K562 (cell line): ENCODE measurements at regions not wholly inside any gene's neighbourhood (a gene's known extent, or its start where the extent isn't known, plus 50 kb on each side); places are given as distances from the start of the nearest gene placed in this dataset.

Source experiments
- ARID4B ChIP-seq: sonication (generic); formaldehyde crosslinking; IDR thresholded peaks from 2 replicates; pipeline ENCODE4 v1.8.0; 2022; ENCODE audit warnings: mild to moderate bottlenecking, missing genetic modification reagents
- CTCF ChIP-seq, 3 experiments: IDR thresholded peaks in 2 of 3; conservative IDR thresholded peaks in 1 of 3; 2 replicates each; pipeline ENCODE4 v1.5.1; 2011 to 2012; ENCODE audit warnings: low read length in 3 of 3, mild to moderate bottlenecking in 3 of 3, control low read depth in 2 of 3, improper control_type of control experiment in 1 of 3, inconsistent platforms in 1 of 3, low read depth in 1 of 3, mixed read lengths in 1 of 3, moderate library complexity in 1 of 3; ENCODE audit not compliant: insufficient read depth in 2 of 3
- EZH2 ChIP-seq: IDR thresholded peaks from 2 replicates; pipeline ENCODE4 v1.6.1; 2012; ENCODE audit warnings: low read depth, mild to moderate bottlenecking, inconsistent platforms, low read length, borderline replicate concordance
- HBP1 ChIP-seq: fragments of 450-650 bp; formaldehyde crosslinking; IDR thresholded peaks from 2 replicates; pipeline ENCODE4 v1.4.0; 2022; ENCODE audit warnings: missing genetic modification characterization
- MYNN ChIP-seq, 2 experiments: sonication (generic); formaldehyde crosslinking in 1 of 2; IDR thresholded peaks; 2 replicates each; pipeline versions ENCODE4 v1.5.0 to v1.6.1; 2016 to 2020; ENCODE audit warnings: antibody characterized with exemption in 1 of 2, missing genetic modification reagents in 1 of 2
- RBBP5 ChIP-seq: fragments of 200-600 bp; sonication (generic); IDR thresholded peaks from 2 replicates; pipeline ENCODE4 v1.6.1; 2012; ENCODE audit warnings: borderline replicate concordance, mild to moderate bottlenecking, low read length, control low read depth, inconsistent platforms; ENCODE audit not compliant: insufficient read depth, poor library complexity, severe bottlenecking
- RERE ChIP-seq: sonication (generic); formaldehyde crosslinking; IDR thresholded peaks from 2 replicates; pipeline ENCODE4 v1.8.0; 2023; ENCODE audit warnings: missing genetic modification reagents, mild to moderate bottlenecking, borderline replicate concordance
- SIN3A ChIP-seq, 2 experiments: fragments of 150-350 bp in 1 of 2; IDR thresholded peaks; 2 replicates each; pipeline ENCODE4 v1.6.1; 2011 to 2016; ENCODE audit warnings: borderline replicate concordance in 2 of 2, low read depth in 2 of 2, low read length in 2 of 2, mild to moderate bottlenecking in 2 of 2, moderate library complexity in 2 of 2; ENCODE audit not compliant: control insufficient read depth in 1 of 2
- SP2 ChIP-seq: IDR thresholded peaks from 2 replicates; pipeline ENCODE4 v1.6.1; 2011; ENCODE audit warnings: mild to moderate bottlenecking, low read depth, low read length, moderate library complexity; ENCODE audit not compliant: poor library complexity, severe bottlenecking; ENCODE audit errors: extremely low read depth
- USF2 ChIP-seq: sonication (generic); formaldehyde crosslinking; IDR thresholded peaks from 2 replicates; pipeline ENCODE4 v1.5.0; 2020; ENCODE audit warnings: missing genetic modification reagents
- ZBTB17 ChIP-seq: fragments of 450-650 bp; formaldehyde crosslinking; IDR thresholded peaks from 2 replicates; pipeline ENCODE4 v1.4.0; 2020; ENCODE audit warnings: mild to moderate bottlenecking
- ZC3H11A ChIP-seq: IDR thresholded peaks from 2 replicates; pipeline ENCODE4 v1.6.1; 2012; ENCODE audit warnings: low read depth, low read length, improper control_type of control experiment
- ZNF12 ChIP-seq: sonication (generic); formaldehyde crosslinking; IDR thresholded peaks from 2 replicates; pipeline ENCODE4 v1.4.0; 2020; ENCODE audit warnings: mild to moderate bottlenecking, missing genetic modification reagents

GRCh38 chr4:158053086-158053485 lies 119.7 kb downstream of the GASK1B start:
- no peak for TF ChIP-seq SP2
- no peak for TF ChIP-seq USF2
- TF ChIP-seq ZC3H11A: no peak
- no peak for TF ChIP-seq HBP1 (CRISPR knock-in tag)
- no peak for TF ChIP-seq CTCF (IDR thresholded peaks at IDR 0.05 in 2 of 3, conservative IDR thresholded peaks at IDR 0.05 in 1 of 3; ENCODE audit: insufficient read depth in 2 of 3, low read depth in 1 of 3, low read length in 3 of 3)
- no peak for TF ChIP-seq RBBP5
- TF ChIP-seq ARID4B (CRISPR knock-in tag): no peak
- TF ChIP-seq SIN3A (IDR thresholded peaks at IDR 0.05; ENCODE audit: borderline replicate concordance in 2 of 2, control insufficient read depth in 1 of 2, low read depth in 2 of 2, low read length in 2 of 2): no peak
- no peak for TF ChIP-seq ZNF12 (CRISPR knock-in tag)
- no peak for TF ChIP-seq RERE (CRISPR knock-in tag)
- no peak for TF ChIP-seq EZH2
- TF ChIP-seq MYNN (IDR thresholded peaks at IDR 0.05): no peak
- TF ChIP-seq MYNN (CRISPR knock-in tag; IDR thresholded peaks at IDR 0.05): no peak
- TF ChIP-seq ZBTB17 (CRISPR knock-in tag): no peak
